GM12892 (cell line): ENCODE measurements at regions not wholly inside any gene's neighbourhood (a gene's known extent, or its start where the extent isn't known, plus 50 kb on each side); places are given as distances from the start of the nearest gene placed in this dataset.

ENCODE experiments used
- POLR2A ChIP-seq: IDR thresholded peaks from 2 replicates; pipeline ENCODE4 v1.6.1; 2011; ENCODE audit warnings: low read depth, low read length, control low read depth
- TAF1 ChIP-seq: IDR thresholded peaks from 2 replicates; pipeline ENCODE4 v1.6.1; 2011; ENCODE audit warnings: low read depth, mild to moderate bottlenecking, control low read depth, low read length, borderline replicate concordance

- no peak for TF ChIP-seq POLR2A
- no peak for TF ChIP-seq TAF1
Measured at GRCh38 chr5:104652271-104652861, 1089.8 kb upstream of the NUDT12 start.
